Activated gamma-delta T cell treated with Interleukin-2 at 50 U/mL for 16 hours (primary cell): ENCODE measurements at regions not wholly inside any gene's neighbourhood (a gene's known extent, or its start where the extent isn't known, plus 50 kb on each side); places are given as distances from the start of the nearest gene placed in this dataset.
"Not testable (repeated sequence)": the region's sequence is repeated elsewhere in the genome, so short reads cannot be mapped to it uniquely, and the experiment has no call there.

ENCODE experiments used
- DNase-seq: peaks from one replicate; pipeline ENCODE4 v3.0.0-alpha.2; 2020

- no peak for DNase-seq
These were observed 1365.5 kb downstream of the FAM181B start for GRCh38 chr11:81368192-81368591.

GRCh38 chr11:81365496-81365895 lies 1368.2 kb downstream of the FAM181B start:
- DNase-seq: no peak

GRCh38 chr11:81359476-81359875 lies 1374.2 kb downstream of the FAM181B start:
- DNase-seq: no peak

GRCh38 chr11:81345609-81346008 lies 1388.1 kb downstream of the FAM181B start:
- no peak for DNase-seq

- no peak for DNase-seq
These were observed 1390.7 kb downstream of the FAM181B start for GRCh38 chr11:81342966-81343365.

GRCh38 chr11:81340225-81340624 lies 1393.4 kb downstream of the FAM181B start:
- DNase-seq: no peak

GRCh38 chr11:81339521-81339920 lies 1394.1 kb downstream of the FAM181B start:
- no peak for DNase-seq

GRCh38 chr11:81337756-81338155 lies 1395.9 kb downstream of the FAM181B start:
- no peak for DNase-seq

- DNase-seq: no peak
These were observed 1401.4 kb downstream of the FAM181B start for GRCh38 chr11:81332276-81332675.

- no peak for DNase-seq
These were observed 1401.9 kb downstream of the FAM181B start for GRCh38 chr11:81331611-81332235.

- no peak for DNase-seq
These were observed 1402.6 kb downstream of the FAM181B start for GRCh38 chr11:81331088-81331487.

- DNase-seq: no peak
These were observed 1430.5 kb downstream of the FAM181B start for GRCh38 chr11:81303038-81303664.

GRCh38 chr11:81301166-81301830 lies 1432.4 kb downstream of the FAM181B start:
- DNase-seq: no peak

- no peak for DNase-seq
These were observed 1446.7 kb downstream of the FAM181B start for GRCh38 chr11:81286959-81287358.

GRCh38 chr11:81286550-81286949 lies 1447.1 kb downstream of the FAM181B start:
- DNase-seq: no peak

- not testable (repeated sequence) for DNase-seq
These were observed 1453.4 kb downstream of the FAM181B start for GRCh38 chr11:81280228-81280627.

GRCh38 chr11:81278991-81279390 lies 1454.7 kb downstream of the FAM181B start:
- DNase-seq: no peak

GRCh38 chr11:81270686-81271085 lies 1463.0 kb downstream of the FAM181B start:
- DNase-seq: no peak

GRCh38 chr11:81267246-81267645 lies 1466.4 kb downstream of the FAM181B start:
- no peak for DNase-seq

GRCh38 chr11:81259471-81259870 lies 1474.2 kb downstream of the FAM181B start:
- no peak for DNase-seq

GRCh38 chr11:81255895-81256294 lies 1477.8 kb downstream of the FAM181B start:
- no peak for DNase-seq

GRCh38 chr11:81253244-81253643 lies 1480.4 kb downstream of the FAM181B start:
- no peak for DNase-seq

GRCh38 chr11:81246941-81247340 lies 1486.7 kb downstream of the FAM181B start:
- no peak for DNase-seq

GRCh38 chr11:81245791-81246190 lies 1487.9 kb downstream of the FAM181B start:
- DNase-seq: no peak
